ENCODE measurements at regions not wholly inside any gene's neighbourhood (a gene's known extent, or its start where the extent isn't known, plus 50 kb on each side); places are given as distances from the start of the nearest gene placed in this dataset.

GRCh38 chr13:91203430-91203829 lies 144.1 kb upstream of the MIR17HG start:
- ATAC-seq (ENCODE audit: poor library complexity) (no peak), DNase-seq (no peak)
- intact Hi-C loops (cut with DNase I), result no loop called here

- intact Hi-C loops (cut with DNase I), result no loop called here
- ATAC-seq (ENCODE audit: poor library complexity) (no peak), DNase-seq (no peak)
Measured at GRCh38 chr13:91207261-91207660, 140.2 kb upstream of the MIR17HG start.

GRCh38 chr13:91211510-91211909 lies 136.0 kb upstream of the MIR17HG start:
- ATAC-seq (ENCODE audit: poor library complexity) (no peak), DNase-seq (no peak)
- intact Hi-C loops (cut with DNase I), result no loop called here

- no peak for DNase-seq
- intact Hi-C loops (cut with DNase I), result no loop called here
- ATAC-seq (ENCODE audit: poor library complexity), result no peak
Measured at GRCh38 chr13:91212231-91212630, 135.3 kb upstream of the MIR17HG start.

GRCh38 chr13:91214031-91214430 lies 133.5 kb upstream of the MIR17HG start:
- ATAC-seq (ENCODE audit: poor library complexity) (no peak), DNase-seq (no peak)
- intact Hi-C loops (cut with DNase I), result no loop called here

- DNase-seq, result no peak
- intact Hi-C loops (cut with DNase I), result no loop called here
- ATAC-seq (ENCODE audit: poor library complexity), result no peak
Measured at GRCh38 chr13:91216928-91217700, 130.4 kb upstream of the MIR17HG start.

GRCh38 chr13:91219201-91219600 lies 128.3 kb upstream of the MIR17HG start:
- ATAC-seq (ENCODE audit: poor library complexity) (no peak), DNase-seq (no peak)
- intact Hi-C loops (cut with DNase I), result no loop called here

- no peak for ATAC-seq (ENCODE audit: poor library complexity)
- DNase-seq, result no peak
- intact Hi-C loops (cut with DNase I), result no loop called here
Measured at GRCh38 chr13:91220872-91221271, 126.6 kb upstream of the MIR17HG start.

- ATAC-seq (ENCODE audit: poor library complexity) (no peak), DNase-seq (no peak)
- intact Hi-C loops (cut with DNase I), result no loop called here
Measured at GRCh38 chr13:91228108-91228507, 119.4 kb upstream of the MIR17HG start.

GRCh38 chr13:91228940-91229339 lies 118.5 kb upstream of the MIR17HG start:
- no peak for ATAC-seq (ENCODE audit: poor library complexity)
- DNase-seq, result no peak
- intact Hi-C loops (cut with DNase I), result no loop called here

- intact Hi-C loops (cut with DNase I), result no loop called here
- DNase-seq (no peak), ATAC-seq (ENCODE audit: poor library complexity) (no peak)
Measured at GRCh38 chr13:91232716-91233115, 114.8 kb upstream of the MIR17HG start.

- ATAC-seq (ENCODE audit: poor library complexity) (no peak), DNase-seq (no peak)
- intact Hi-C loops (cut with DNase I), result no loop called here
Measured at GRCh38 chr13:91233291-91233690, 114.2 kb upstream of the MIR17HG start.

- ATAC-seq (ENCODE audit: poor library complexity) (no peak), DNase-seq (no peak)
- intact Hi-C loops (cut with DNase I), result no loop called here
Measured at GRCh38 chr13:91236182-91236581, 111.3 kb upstream of the MIR17HG start.

- DNase-seq (no peak), ATAC-seq (ENCODE audit: poor library complexity) (no peak)
- intact Hi-C loops (cut with DNase I), result no loop called here
Measured at GRCh38 chr13:91236921-91237320, 110.6 kb upstream of the MIR17HG start.

- ATAC-seq (ENCODE audit: poor library complexity) (no peak), DNase-seq (no peak)
- intact Hi-C loops (cut with DNase I), result no loop called here
Measured at GRCh38 chr13:91238036-91238435, 109.5 kb upstream of the MIR17HG start.

- intact Hi-C loops (cut with DNase I), result no loop called here
- ATAC-seq (ENCODE audit: poor library complexity) (no peak), DNase-seq (no peak)
Measured at GRCh38 chr13:91240341-91240740, 107.1 kb upstream of the MIR17HG start.

- intact Hi-C loops (cut with DNase I), result no loop called here
- DNase-seq (no peak), ATAC-seq (ENCODE audit: poor library complexity) (no peak)
Measured at GRCh38 chr13:91241221-91241933, 106.1 kb upstream of the MIR17HG start.

GRCh38 chr13:91242652-91243051 lies 104.8 kb upstream of the MIR17HG start:
- no peak for ATAC-seq (ENCODE audit: poor library complexity)
- DNase-seq, result no peak
- intact Hi-C loops (cut with DNase I), result no loop called here

- DNase-seq (no peak), ATAC-seq (ENCODE audit: poor library complexity) (no peak)
- intact Hi-C loops (cut with DNase I), result no loop called here
Measured at GRCh38 chr13:91245288-91245687, 102.2 kb upstream of the MIR17HG start.

- DNase-seq, result no peak
- no peak for ATAC-seq (ENCODE audit: poor library complexity)
- intact Hi-C loops (cut with DNase I), result no loop called here
Measured at GRCh38 chr13:91247768-91248167, 99.7 kb upstream of the MIR17HG start.

Measured in Right ventricle myocardium superior (tissue), 1 donor.